ENCODE measurements at regions not wholly inside any gene's neighbourhood (a gene's known extent, or its start where the extent isn't known, plus 50 kb on each side); places are given as distances from the start of the nearest gene placed in this dataset.

DNA sequence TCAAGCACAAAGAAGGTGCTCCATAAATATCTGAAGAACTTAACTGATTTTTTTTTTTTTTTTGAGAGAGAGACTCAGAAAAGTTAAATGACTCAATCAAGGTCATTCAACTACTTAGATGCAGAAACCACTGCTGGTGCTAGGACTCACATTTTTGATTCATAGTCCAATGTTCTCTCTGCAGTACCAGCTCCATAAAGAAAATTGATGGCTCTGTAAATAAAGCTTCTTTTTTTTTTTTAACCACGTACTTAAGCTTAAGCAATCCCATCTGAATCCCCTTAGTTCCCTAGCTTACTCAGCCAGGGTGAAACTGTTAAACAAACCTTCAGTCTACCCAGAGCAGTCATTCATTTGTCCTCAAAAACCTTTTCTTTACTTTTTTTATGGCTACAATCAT, 657.0 kb upstream of the WWC1 start:
- ATAC-seq = no peak
- CTCF ChIA-PET = no interaction called here
- Mint-ChIP-seq H3K9me3 (no peaks in the 10 kb centered on the region), H3K27me3 (ENCODE audit: low read depth) (no peaks in the 10 kb centered on the region), H3K36me3 (no peaks in the 10 kb centered on the region), H3K4me1 (peaks cover 13% of the 10 kb centered on the region), H3K4me3 (no peak overlapping the region), H3K27ac (no peak overlapping the region)
- TF ChIP-seq FOXP1 (CRISPR knock-in tag; IDR thresholded peaks at IDR 0.05; ENCODE audit: borderline replicate concordance) (no peak), RELA (CRISPR knock-in tag; IDR thresholded peaks at IDR 0.05; ENCODE audit: borderline replicate concordance) (no peak), ETV6 (CRISPR knock-in tag; IDR thresholded peaks at IDR 0.05) (no peak), GABPB1 (CRISPR knock-in tag; IDR thresholded peaks at IDR 0.05) (no peak), ZNF219 (CRISPR knock-in tag; IDR thresholded peaks at IDR 0.05; ENCODE audit: borderline replicate concordance) (no peak), RORB (CRISPR knock-in tag; IDR thresholded peaks at IDR 0.05) (no peak), ZNF671 (CRISPR knock-in tag; IDR thresholded peaks at IDR 0.05) (no peak)
- TF ChIP-seq, protein P1, sequence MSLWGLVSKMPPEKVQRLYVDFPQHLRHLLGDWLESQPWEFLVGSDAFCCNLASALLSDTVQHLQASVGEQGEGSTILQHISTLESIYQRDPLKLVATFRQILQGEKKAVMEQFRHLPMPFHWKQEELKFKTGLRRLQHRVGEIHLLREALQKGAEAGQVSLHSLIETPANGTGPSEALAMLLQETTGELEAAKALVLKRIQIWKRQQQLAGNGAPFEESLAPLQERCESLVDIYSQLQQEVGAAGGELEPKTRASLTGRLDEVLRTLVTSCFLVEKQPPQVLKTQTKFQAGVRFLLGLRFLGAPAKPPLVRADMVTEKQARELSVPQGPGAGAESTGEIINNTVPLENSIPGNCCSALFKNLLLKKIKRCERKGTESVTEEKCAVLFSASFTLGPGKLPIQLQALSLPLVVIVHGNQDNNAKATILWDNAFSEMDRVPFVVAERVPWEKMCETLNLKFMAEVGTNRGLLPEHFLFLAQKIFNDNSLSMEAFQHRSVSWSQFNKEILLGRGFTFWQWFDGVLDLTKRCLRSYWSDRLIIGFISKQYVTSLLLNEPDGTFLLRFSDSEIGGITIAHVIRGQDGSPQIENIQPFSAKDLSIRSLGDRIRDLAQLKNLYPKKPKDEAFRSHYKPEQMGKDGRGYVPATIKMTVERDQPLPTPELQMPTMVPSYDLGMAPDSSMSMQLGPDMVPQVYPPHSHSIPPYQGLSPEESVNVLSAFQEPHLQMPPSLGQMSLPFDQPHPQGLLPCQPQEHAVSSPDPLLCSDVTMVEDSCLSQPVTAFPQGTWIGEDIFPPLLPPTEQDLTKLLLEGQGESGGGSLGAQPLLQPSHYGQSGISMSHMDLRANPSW (CRISPR knock-in tag; conservative IDR thresholded peaks at IDR 0.05; ENCODE audit: low read depth) = no peak
- TF ChIP-seq, protein P2, sequence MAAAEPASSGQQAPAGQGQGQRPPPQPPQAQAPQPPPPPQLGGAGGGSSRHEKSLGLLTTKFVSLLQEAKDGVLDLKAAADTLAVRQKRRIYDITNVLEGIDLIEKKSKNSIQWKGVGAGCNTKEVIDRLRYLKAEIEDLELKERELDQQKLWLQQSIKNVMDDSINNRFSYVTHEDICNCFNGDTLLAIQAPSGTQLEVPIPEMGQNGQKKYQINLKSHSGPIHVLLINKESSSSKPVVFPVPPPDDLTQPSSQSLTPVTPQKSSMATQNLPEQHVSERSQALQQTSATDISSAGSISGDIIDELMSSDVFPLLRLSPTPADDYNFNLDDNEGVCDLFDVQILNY (CRISPR knock-in tag; IDR thresholded peaks at IDR 0.05) = no peak
- TF ChIP-seq, protein P3, sequence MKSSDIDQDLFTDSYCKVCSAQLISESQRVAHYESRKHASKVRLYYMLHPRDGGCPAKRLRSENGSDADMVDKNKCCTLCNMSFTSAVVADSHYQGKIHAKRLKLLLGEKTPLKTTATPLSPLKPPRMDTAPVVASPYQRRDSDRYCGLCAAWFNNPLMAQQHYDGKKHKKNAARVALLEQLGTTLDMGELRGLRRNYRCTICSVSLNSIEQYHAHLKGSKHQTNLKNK (CRISPR knock-in tag; IDR thresholded peaks at IDR 0.05) = no peak
- TF ChIP-seq, protein P4, sequence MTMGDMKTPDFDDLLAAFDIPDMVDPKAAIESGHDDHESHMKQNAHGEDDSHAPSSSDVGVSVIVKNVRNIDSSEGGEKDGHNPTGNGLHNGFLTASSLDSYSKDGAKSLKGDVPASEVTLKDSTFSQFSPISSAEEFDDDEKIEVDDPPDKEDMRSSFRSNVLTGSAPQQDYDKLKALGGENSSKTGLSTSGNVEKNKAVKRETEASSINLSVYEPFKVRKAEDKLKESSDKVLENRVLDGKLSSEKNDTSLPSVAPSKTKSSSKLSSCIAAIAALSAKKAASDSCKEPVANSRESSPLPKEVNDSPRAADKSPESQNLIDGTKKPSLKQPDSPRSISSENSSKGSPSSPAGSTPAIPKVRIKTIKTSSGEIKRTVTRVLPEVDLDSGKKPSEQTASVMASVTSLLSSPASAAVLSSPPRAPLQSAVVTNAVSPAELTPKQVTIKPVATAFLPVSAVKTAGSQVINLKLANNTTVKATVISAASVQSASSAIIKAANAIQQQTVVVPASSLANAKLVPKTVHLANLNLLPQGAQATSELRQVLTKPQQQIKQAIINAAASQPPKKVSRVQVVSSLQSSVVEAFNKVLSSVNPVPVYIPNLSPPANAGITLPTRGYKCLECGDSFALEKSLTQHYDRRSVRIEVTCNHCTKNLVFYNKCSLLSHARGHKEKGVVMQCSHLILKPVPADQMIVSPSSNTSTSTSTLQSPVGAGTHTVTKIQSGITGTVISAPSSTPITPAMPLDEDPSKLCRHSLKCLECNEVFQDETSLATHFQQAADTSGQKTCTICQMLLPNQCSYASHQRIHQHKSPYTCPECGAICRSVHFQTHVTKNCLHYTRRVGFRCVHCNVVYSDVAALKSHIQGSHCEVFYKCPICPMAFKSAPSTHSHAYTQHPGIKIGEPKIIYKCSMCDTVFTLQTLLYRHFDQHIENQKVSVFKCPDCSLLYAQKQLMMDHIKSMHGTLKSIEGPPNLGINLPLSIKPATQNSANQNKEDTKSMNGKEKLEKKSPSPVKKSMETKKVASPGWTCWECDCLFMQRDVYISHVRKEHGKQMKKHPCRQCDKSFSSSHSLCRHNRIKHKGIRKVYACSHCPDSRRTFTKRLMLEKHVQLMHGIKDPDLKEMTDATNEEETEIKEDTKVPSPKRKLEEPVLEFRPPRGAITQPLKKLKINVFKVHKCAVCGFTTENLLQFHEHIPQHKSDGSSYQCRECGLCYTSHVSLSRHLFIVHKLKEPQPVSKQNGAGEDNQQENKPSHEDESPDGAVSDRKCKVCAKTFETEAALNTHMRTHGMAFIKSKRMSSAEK (CRISPR knock-in tag; IDR thresholded peaks at IDR 0.05; ENCODE audit: borderline replicate concordance) = no peak
- POLR2A ChIA-PET = no interaction called here
- DNase-seq (ENCODE audit: low spot score) = no peak

DNA sequence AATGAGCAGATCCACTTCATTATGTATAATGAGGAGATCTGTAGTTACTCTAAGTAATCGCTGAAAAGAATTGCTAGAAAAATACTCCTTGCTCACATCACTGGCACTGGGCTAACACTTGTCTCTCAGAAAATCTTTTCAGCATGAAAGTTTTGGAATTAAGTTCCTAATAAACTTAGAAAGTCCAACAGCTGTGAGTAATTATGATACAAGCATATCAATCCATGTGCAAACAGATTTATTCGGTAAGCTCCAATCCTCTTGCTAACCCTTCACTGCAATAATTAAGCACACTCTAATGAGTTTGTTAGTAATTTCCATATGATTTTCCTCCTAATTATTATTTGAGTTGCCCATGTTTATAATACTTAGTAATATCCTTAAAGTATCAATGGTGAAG, 652.6 kb upstream of the WWC1 start:
- ChIA-PET POLR2A (no interaction called here), CTCF (no interaction called here)
- Mint-ChIP-seq H3K36me3 (no peaks in the 10 kb centered on the region), H3K27me3 (ENCODE audit: low read depth) (no peaks in the 10 kb centered on the region), H3K4me1 (0 out of 2 replicates have a peak, but pooled peaks cover 2% of the 10 kb centered on the region), H3K9me3 (no peaks in the 10 kb centered on the region), H3K27ac (no peak overlapping the region), H3K4me3 (no peak overlapping the region)
- DNase-seq (ENCODE audit: low spot score) (no peak), ATAC-seq (no peak)
- TF ChIP-seq, protein P5, sequence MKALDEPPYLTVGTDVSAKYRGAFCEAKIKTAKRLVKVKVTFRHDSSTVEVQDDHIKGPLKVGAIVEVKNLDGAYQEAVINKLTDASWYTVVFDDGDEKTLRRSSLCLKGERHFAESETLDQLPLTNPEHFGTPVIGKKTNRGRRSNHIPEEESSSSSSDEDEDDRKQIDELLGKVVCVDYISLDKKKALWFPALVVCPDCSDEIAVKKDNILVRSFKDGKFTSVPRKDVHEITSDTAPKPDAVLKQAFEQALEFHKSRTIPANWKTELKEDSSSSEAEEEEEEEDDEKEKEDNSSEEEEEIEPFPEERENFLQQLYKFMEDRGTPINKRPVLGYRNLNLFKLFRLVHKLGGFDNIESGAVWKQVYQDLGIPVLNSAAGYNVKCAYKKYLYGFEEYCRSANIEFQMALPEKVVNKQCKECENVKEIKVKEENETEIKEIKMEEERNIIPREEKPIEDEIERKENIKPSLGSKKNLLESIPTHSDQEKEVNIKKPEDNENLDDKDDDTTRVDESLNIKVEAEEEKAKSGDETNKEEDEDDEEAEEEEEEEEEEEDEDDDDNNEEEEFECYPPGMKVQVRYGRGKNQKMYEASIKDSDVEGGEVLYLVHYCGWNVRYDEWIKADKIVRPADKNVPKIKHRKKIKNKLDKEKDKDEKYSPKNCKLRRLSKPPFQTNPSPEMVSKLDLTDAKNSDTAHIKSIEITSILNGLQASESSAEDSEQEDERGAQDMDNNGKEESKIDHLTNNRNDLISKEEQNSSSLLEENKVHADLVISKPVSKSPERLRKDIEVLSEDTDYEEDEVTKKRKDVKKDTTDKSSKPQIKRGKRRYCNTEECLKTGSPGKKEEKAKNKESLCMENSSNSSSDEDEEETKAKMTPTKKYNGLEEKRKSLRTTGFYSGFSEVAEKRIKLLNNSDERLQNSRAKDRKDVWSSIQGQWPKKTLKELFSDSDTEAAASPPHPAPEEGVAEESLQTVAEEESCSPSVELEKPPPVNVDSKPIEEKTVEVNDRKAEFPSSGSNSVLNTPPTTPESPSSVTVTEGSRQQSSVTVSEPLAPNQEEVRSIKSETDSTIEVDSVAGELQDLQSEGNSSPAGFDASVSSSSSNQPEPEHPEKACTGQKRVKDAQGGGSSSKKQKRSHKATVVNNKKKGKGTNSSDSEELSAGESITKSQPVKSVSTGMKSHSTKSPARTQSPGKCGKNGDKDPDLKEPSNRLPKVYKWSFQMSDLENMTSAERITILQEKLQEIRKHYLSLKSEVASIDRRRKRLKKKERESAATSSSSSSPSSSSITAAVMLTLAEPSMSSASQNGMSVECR (CRISPR knock-in tag; IDR thresholded peaks at IDR 0.05; ENCODE audit: borderline replicate concordance) = no peak
- no peak for TF ChIP-seq HMGA2 (CRISPR knock-in tag; IDR thresholded peaks at IDR 0.05)
- TF ChIP-seq SP1 (CRISPR knock-in tag; conservative IDR thresholded peaks at IDR 0.05) = no peak
- TF ChIP-seq NFYB (CRISPR knock-in tag; conservative IDR thresholded peaks at IDR 0.05; ENCODE audit: low read depth) = no peak
- TF ChIP-seq MXD4 (CRISPR knock-in tag; IDR thresholded peaks at IDR 0.05; ENCODE audit: borderline replicate concordance) = no peak
- TF ChIP-seq, protein P6, sequence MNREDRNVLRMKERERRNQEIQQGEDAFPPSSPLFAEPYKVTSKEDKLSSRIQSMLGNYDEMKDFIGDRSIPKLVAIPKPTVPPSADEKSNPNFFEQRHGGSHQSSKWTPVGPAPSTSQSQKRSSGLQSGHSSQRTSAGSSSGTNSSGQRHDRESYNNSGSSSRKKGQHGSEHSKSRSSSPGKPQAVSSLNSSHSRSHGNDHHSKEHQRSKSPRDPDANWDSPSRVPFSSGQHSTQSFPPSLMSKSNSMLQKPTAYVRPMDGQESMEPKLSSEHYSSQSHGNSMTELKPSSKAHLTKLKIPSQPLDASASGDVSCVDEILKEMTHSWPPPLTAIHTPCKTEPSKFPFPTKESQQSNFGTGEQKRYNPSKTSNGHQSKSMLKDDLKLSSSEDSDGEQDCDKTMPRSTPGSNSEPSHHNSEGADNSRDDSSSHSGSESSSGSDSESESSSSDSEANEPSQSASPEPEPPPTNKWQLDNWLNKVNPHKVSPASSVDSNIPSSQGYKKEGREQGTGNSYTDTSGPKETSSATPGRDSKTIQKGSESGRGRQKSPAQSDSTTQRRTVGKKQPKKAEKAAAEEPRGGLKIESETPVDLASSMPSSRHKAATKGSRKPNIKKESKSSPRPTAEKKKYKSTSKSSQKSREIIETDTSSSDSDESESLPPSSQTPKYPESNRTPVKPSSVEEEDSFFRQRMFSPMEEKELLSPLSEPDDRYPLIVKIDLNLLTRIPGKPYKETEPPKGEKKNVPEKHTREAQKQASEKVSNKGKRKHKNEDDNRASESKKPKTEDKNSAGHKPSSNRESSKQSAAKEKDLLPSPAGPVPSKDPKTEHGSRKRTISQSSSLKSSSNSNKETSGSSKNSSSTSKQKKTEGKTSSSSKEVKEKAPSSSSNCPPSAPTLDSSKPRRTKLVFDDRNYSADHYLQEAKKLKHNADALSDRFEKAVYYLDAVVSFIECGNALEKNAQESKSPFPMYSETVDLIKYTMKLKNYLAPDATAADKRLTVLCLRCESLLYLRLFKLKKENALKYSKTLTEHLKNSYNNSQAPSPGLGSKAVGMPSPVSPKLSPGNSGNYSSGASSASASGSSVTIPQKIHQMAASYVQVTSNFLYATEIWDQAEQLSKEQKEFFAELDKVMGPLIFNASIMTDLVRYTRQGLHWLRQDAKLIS (CRISPR knock-in tag; IDR thresholded peaks at IDR 0.05; ENCODE audit: borderline replicate concordance) = no peak
- no peak for TF ChIP-seq NR3C1 (CRISPR knock-in tag; conservative IDR thresholded peaks at IDR 0.05; ENCODE audit: low read depth)
